ENCODE measurements at regions not wholly inside any gene's neighbourhood (a gene's known extent, or its start where the extent isn't known, plus 50 kb on each side); places are given as distances from the start of the nearest gene placed in this dataset.

- SMC1A ChIA-PET (ENCODE audit: uncharacterized antibody, unreplicated experiment), result no interaction called here
- no peak for ATAC-seq
- no peak for DNase-seq (ENCODE audit: low read depth, low spot score)
- CTCF ChIA-PET, result no interaction called here
- 50% methylated on average over 1 of the region's 1 CpG for WGBS (ENCODE audit: insufficient coverage, insufficient replicate concordance, low lambda C conversion rate, missing lambda C conversion rate)
- no peaks in the 10 kb centered on the region for H3K27me3 ChIP-seq (replicated peaks in 1 of 2; ENCODE audit: control insufficient read depth in 2 of 2, insufficient read depth in 2 of 2, low read length in 1 of 2)
- H3K4me3 ChIP-seq, result no peak overlapping the region
- TF ChIP-seq, protein P1, sequence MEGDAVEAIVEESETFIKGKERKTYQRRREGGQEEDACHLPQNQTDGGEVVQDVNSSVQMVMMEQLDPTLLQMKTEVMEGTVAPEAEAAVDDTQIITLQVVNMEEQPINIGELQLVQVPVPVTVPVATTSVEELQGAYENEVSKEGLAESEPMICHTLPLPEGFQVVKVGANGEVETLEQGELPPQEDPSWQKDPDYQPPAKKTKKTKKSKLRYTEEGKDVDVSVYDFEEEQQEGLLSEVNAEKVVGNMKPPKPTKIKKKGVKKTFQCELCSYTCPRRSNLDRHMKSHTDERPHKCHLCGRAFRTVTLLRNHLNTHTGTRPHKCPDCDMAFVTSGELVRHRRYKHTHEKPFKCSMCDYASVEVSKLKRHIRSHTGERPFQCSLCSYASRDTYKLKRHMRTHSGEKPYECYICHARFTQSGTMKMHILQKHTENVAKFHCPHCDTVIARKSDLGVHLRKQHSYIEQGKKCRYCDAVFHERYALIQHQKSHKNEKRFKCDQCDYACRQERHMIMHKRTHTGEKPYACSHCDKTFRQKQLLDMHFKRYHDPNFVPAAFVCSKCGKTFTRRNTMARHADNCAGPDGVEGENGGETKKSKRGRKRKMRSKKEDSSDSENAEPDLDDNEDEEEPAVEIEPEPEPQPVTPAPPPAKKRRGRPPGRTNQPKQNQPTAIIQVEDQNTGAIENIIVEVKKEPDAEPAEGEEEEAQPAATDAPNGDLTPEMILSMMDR (IDR thresholded peaks at IDR 0.05 in 2 of 3, conservative IDR thresholded peaks at IDR 0.05 in 1 of 3; ENCODE audit: control insufficient read depth in 2 of 3, extremely low read depth in 1 of 3, insufficient read depth in 1 of 3, low read depth in 3 of 3, low read length in 3 of 3), result no peak
- TF ChIP-seq ESRRA (IDR thresholded peaks at IDR 0.05; ENCODE audit: low read length) (no peak), ASH2L (IDR thresholded peaks at IDR 0.05; ENCODE audit: borderline replicate concordance, low read depth) (no peak), EED (IDR thresholded peaks at IDR 0.05; ENCODE audit: low read depth) (no peak), CREM (IDR thresholded peaks at IDR 0.05; ENCODE audit: low read depth) (no peak), CHD4 (IDR thresholded peaks at IDR 0.05) (no peak), ZNF384 (IDR thresholded peaks at IDR 0.05; ENCODE audit: borderline replicate concordance, low read depth, low read length) (no peak), EP300 (IDR thresholded peaks at IDR 0.05; ENCODE audit: borderline replicate concordance in 1 of 2, control insufficient read depth in 1 of 2, low read depth in 2 of 2, low read length in 2 of 2) (no peak), ZBTB4 (CRISPR knock-in tag; IDR thresholded peaks at IDR 0.05) (no peak), ZNF217 (IDR thresholded peaks at IDR 0.05) (no peak), MTA2 (IDR thresholded peaks at IDR 0.05; ENCODE audit: low read depth) (no peak), BMI1 (IDR thresholded peaks at IDR 0.05; ENCODE audit: borderline replicate concordance) (no peak), MTA3 (IDR thresholded peaks at IDR 0.05; ENCODE audit: borderline replicate concordance, low read length) (no peak)
- no peak overlapping the region for H3K27ac ChIP-seq (ENCODE audit: control insufficient read depth, insufficient read depth)
- H2AFZ ChIP-seq (ENCODE audit: control insufficient read depth, low read depth, low read length), result no peak overlapping the region
- no peak overlapping the region for H3K9ac ChIP-seq (ENCODE audit: control insufficient read depth, insufficient read depth, low read length)
- no peaks in the 10 kb centered on the region for H3K4me1 ChIP-seq (ENCODE audit: control insufficient read depth, insufficient read depth, low read length)
- H3K79me2 ChIP-seq (ENCODE audit: control insufficient read depth, insufficient read depth, low read length), result no peaks in the 10 kb centered on the region
- no peak overlapping the region for H3K4me2 ChIP-seq (ENCODE audit: control insufficient read depth, insufficient read depth)
- no peak for FAIRE-seq
- no peaks in the 10 kb centered on the region for H4K20me1 ChIP-seq (ENCODE audit: control insufficient read depth, insufficient read depth)
- in situ Hi-C loops (cut with MboI), result no loop called here
- no peaks in the 10 kb centered on the region for H3K9me3 ChIP-seq (replicated peaks; ENCODE audit: control insufficient read depth, insufficient read depth, low read length)
- intact Hi-C loops (cut with micrococcal nuclease; ENCODE audit: unreplicated experiment), result no loop called here
- BruUV-seq (replicated peaks), result no TSS peak
- POLR2A ChIA-PET, result no interaction called here
- RAD21 ChIA-PET (ENCODE audit: unreplicated experiment), result no interaction called here
- no peaks in the 10 kb centered on the region for H3K36me3 ChIP-seq (ENCODE audit: control insufficient read depth in 2 of 2, insufficient read depth in 2 of 2, low read length in 1 of 2)
These were observed 679.5 kb upstream of the CDH8 start for GRCh38 chr16:62715701-62716100.
